ENCODE measurements at regions not wholly inside any gene's neighbourhood (a gene's known extent, or its start where the extent isn't known, plus 50 kb on each side); places are given as distances from the start of the nearest gene placed in this dataset.

DNA sequence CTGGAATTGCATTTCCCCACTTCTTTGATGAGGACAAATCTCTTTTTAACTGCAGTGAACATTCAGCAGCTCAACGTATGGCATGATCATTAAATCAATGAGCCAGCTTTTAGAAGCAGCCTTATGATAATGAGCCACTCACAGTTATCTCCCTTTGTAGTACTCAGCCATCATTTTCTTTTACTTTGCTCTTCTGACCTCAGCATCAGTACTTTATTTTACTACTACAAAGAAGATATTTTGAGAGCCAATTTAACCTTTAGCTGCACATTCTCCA lies 250.0 kb upstream of the CLEC14A start:
- H2BK120ac ChIP-seq (ENCODE audit: low read depth, low read length) = peak overlapping the region; percentile 26; the same call in 1 of the 2 replicates
- no peak overlapping the region; the same call in 1 of the 2 replicates for H3K4ac ChIP-seq (ENCODE audit: low read depth, low read length)
- 0 out of 2 replicates have a peak overlapping the region, but pooled peaks have one; percentile 25 for H3K23ac ChIP-seq (ENCODE audit: low read depth, low read length)
- H2AK5ac ChIP-seq (ENCODE audit: low read depth, low read length) = no peak overlapping the region
- H3K27ac ChIP-seq (ENCODE audit: insufficient read depth, low read length) = no peak overlapping the region
- in situ Hi-C loops (cut with MboI; ENCODE audit: low sequenced_read_pairs) = no loop called here
- peaks cover 7% of the 10 kb centered on the region; the same call in 1 of the 2 replicates for H3K4me1 ChIP-seq (ENCODE audit: control insufficient read depth, insufficient read depth, low read length)
- H3K14ac ChIP-seq (replicated peaks; ENCODE audit: low read depth, low read length) = peak overlapping the region; percentile 74
- no peak overlapping the region for H2BK15ac ChIP-seq (ENCODE audit: low read depth, low read length)
- CTCF ChIA-PET = interaction anchor here (1.2 kb wide), 1 partner anchor 28 kb away, joined by 3 read pairs; no protein-coding TSS in a partner anchor
- dilution Hi-C loops (cut with HindIII; ENCODE audit: low sequenced_read_pairs, unreplicated experiment) = no loop called here
- H3K27me3 ChIP-seq (ENCODE audit: control insufficient read depth, insufficient read depth, low read length) = no peaks in the 10 kb centered on the region
- H3K4me3 ChIP-seq (ENCODE audit: insufficient read depth, low read depth, low read length) = no peak overlapping the region
- no peak overlapping the region for H2BK5ac ChIP-seq (ENCODE audit: low read depth, low read length, poor library complexity, severe bottlenecking)
- no peaks in the 10 kb centered on the region for H3K9me1 ChIP-seq (ENCODE audit: insufficient read depth, low read length)
- DNase-seq (no peak), ATAC-seq (ENCODE audit: low read depth) (no peak)
- BruUV-seq (replicated peaks) = no TSS peak
- no peak overlapping the region for H3K56ac ChIP-seq (ENCODE audit: extremely low read depth, insufficient read depth, low read length)
- no peak overlapping the region for H2AK9ac ChIP-seq (replicated peaks; ENCODE audit: low read depth, low read length, poor library complexity)
- no peak overlapping the region for H2BK20ac ChIP-seq (ENCODE audit: low read depth, low read length)
- no CpG with 5 or more reads among the region's 1 CpG for WGBS, 2 experiments (ENCODE audit: extremely low coverage in 2 of 2, insufficient read length in 1 of 2)
- H4K8ac ChIP-seq (ENCODE audit: low read depth in 2 of 2, low read length in 2 of 2) = no peak overlapping the region
- no peak overlapping the region for H3K9ac ChIP-seq (ENCODE audit: low read depth, low read length)
- H3K79me1 ChIP-seq (ENCODE audit: low read depth in 1 of 2, low read length in 2 of 2) = no peaks in the 10 kb centered on the region
- H3K18ac ChIP-seq (ENCODE audit: low read depth, low read length) = no peak overlapping the region
- TF ChIP-seq RAD21 (IDR thresholded peaks at IDR 0.05; ENCODE audit: low read length) (no peak), CHD1 (IDR thresholded peaks at IDR 0.05; ENCODE audit: low read depth, low read length) (no peak), SMC3 (IDR thresholded peaks at IDR 0.05; ENCODE audit: low read depth, low read length) (no peak), MAZ (IDR thresholded peaks at IDR 0.05; ENCODE audit: borderline replicate concordance, low read depth, low read length) (no peak), RFX5 (IDR thresholded peaks at IDR 0.05; ENCODE audit: low read depth, low read length) (no peak), MAFK (IDR thresholded peaks at IDR 0.05; ENCODE audit: low read depth, low read length) (no peak), NFE2L2 (IDR thresholded peaks at IDR 0.05; ENCODE audit: low read depth, low read length) (no peak), CTCF (conservative IDR thresholded peaks at IDR 0.05; ENCODE audit: low read depth, low read length) (no peak), MXI1 (IDR thresholded peaks at IDR 0.05; ENCODE audit: borderline replicate concordance, low read depth, low read length) (no peak), BHLHE40 (IDR thresholded peaks at IDR 0.05; ENCODE audit: low read depth, low read length) (no peak), POLR2A (IDR thresholded peaks at IDR 0.05; ENCODE audit: low read depth, low read length) (no peak), FOS (IDR thresholded peaks at IDR 0.05; ENCODE audit: low read depth, low read length) (no peak), CEBPB (IDR thresholded peaks at IDR 0.05; ENCODE audit: low read depth, low read length) (no peak), USF2 (IDR thresholded peaks at IDR 0.05; ENCODE audit: low read depth, low read length) (no peak)
- TF ChIP-seq, protein P1, sequence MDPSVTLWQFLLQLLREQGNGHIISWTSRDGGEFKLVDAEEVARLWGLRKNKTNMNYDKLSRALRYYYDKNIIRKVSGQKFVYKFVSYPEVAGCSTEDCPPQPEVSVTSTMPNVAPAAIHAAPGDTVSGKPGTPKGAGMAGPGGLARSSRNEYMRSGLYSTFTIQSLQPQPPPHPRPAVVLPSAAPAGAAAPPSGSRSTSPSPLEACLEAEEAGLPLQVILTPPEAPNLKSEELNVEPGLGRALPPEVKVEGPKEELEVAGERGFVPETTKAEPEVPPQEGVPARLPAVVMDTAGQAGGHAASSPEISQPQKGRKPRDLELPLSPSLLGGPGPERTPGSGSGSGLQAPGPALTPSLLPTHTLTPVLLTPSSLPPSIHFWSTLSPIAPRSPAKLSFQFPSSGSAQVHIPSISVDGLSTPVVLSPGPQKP (IDR thresholded peaks at IDR 0.05; ENCODE audit: borderline replicate concordance, low read depth, low read length) = no peak
- POLR2A ChIA-PET (ENCODE audit: unreplicated experiment) = no interaction called here
- intact Hi-C loops (cut with micrococcal nuclease) = no loop called here
- H4K20me1 ChIP-seq (ENCODE audit: insufficient read depth, low read length) = no peaks in the 10 kb centered on the region
- no peaks in the 10 kb centered on the region for H3K36me3 ChIP-seq (ENCODE audit: control insufficient read depth, insufficient read depth, low read length)
- H4K5ac ChIP-seq (ENCODE audit: low read depth, low read length) = no peak overlapping the region
- no peak overlapping the region for H2AFZ ChIP-seq (replicated peaks; ENCODE audit: low read length, poor library complexity)
- H3K9me3 ChIP-seq (ENCODE audit: control insufficient read depth, insufficient read depth, low read length) = no peaks in the 10 kb centered on the region
- H4K91ac ChIP-seq (ENCODE audit: insufficient read depth, low read depth, low read length) = no peak overlapping the region
- H3K4me2 ChIP-seq (ENCODE audit: low read depth, low read length) = no peak overlapping the region; the same call in 1 of the 2 replicates
